Right lobe of liver (tissue), 6 donors: ENCODE measurements at regions not wholly inside any gene's neighbourhood (a gene's known extent, or its start where the extent isn't known, plus 50 kb on each side); places are given as distances from the start of the nearest gene placed in this dataset.
A peak's percentile ranks its signal among the peaks of the same experiment; 100 is the strongest.

Source experiments
- ATAC-seq, 4 donors: fragments of 200-7000 bp; cut with Tn5 transposase; one replicate each; pipeline ENCODE4 v1.9.1; 2020; ENCODE audit warnings: mild to moderate bottlenecking in 4 of 4, moderate library complexity in 4 of 4
- DNase-seq, 3 donors: peaks; one replicate each; pipeline ENCODE4 v3.0.0-alpha.2; 2020
- H3K27ac ChIP-seq, 3 donors: fragments of 200-600 bp; one replicate each; pipeline ENCODE4 v1.8.0; 2022
- H3K27me3 ChIP-seq, 2 donors: fragments of 200-600 bp; one replicate each; pipeline ENCODE4 v1.8.0; 2022
- H3K36me3 ChIP-seq, 4 donors: fragments of 200-600 bp; sonication (generic) in 1 of 4; one replicate each; pipeline versions ENCODE4 v1.5.1 to v1.8.0; 2017 to 2022; ENCODE audit warnings: control low read depth in 1 of 4
- H3K4me1 ChIP-seq, 4 donors: fragments of 200-600 bp; sonication (generic) in 1 of 4; one replicate each; pipeline versions ENCODE4 v1.5.1 to v1.8.0; 2017 to 2022; ENCODE audit warnings: control low read depth in 1 of 4
- H3K4me3 ChIP-seq, 3 donors: fragments of 200-600 bp; one replicate each; pipeline ENCODE4 v1.8.0; 2022
- H3K9me3 ChIP-seq, 4 donors: fragments of 200-600 bp; sonication (generic) in 1 of 4; one replicate each; pipeline versions ENCODE4 v1.5.1 to v1.8.0; 2017 to 2022; ENCODE audit warnings: control low read depth in 1 of 4
- CTCF ChIP-seq, 4 donors: fragments of 200-600 bp in 3 of 4; fragments of 450-650 bp in 1 of 4; IDR thresholded peaks; one replicate each; pipeline versions ENCODE4 v1.5.1 to v1.8.0; 2016 to 2022; ENCODE audit warnings: antibody characterized with exemption in 4 of 4, mild to moderate bottlenecking in 2 of 4
- POLR2A ChIP-seq: fragments of 450-650 bp; IDR thresholded peaks from one replicate; pipeline ENCODE4 v1.6.1; 2017; ENCODE audit warnings: antibody characterized with exemption, mild to moderate bottlenecking
- WGBS: methylation state at CpG from one replicate; pipeline ENCODE4 v1.1.6; 2018; ENCODE audit warnings: low coverage, low lambda C conversion rate; ENCODE audit not compliant: insufficient coverage; ENCODE audit errors: missing lambda C conversion rate; 5-methylcytosine and 5-hydroxymethylcytosine counted together
- intact Hi-C, 2 donors: fragments of 100-400 bp; cut with DNase I; formaldehyde crosslinking; loops; one replicate each; pipeline versions ENCODE4 v1.11.2 to v1.14.1; 2022
- donor health status: DM: no; HTN: yes; CAD: no.
- donor health status: DM: no; HTN: no; CAD: no.
- donor health status: DM: no; HTN: no; CAD: no.
- donor health status: DM: no; HTN: yes; CAD: no.
- donor health status: DM: no; HTN: yes; CAD: no.

- 62% methylated on average over 7 of the region's 7 CpGs for WGBS
- no peak for TF ChIP-seq POLR2A
- no peak for TF ChIP-seq CTCF (IDR thresholded peaks at IDR 0.05)
- intact Hi-C loops: no loop called here
- Histone ChIP-seq H3K27me3 (no peaks in the 10 kb centered on the region), H3K9me3 (no peaks in the 10 kb centered on the region), H3K27ac (no peak overlapping the region), H3K4me3 (no peak overlapping the region), H3K36me3 (no peaks in the 10 kb centered on the region), H3K4me1 (no peaks in the 10 kb centered on the region)
- DNase-seq (peak in 1 of 3 donors; percentile 42), ATAC-seq (peak; percentile 50 to 71 (median 60))
Measured at GRCh38 chr7:45240273-45240771, 82.7 kb downstream of the RAMP3 start.

GRCh38 chr7:45240926-45241325, 83.3 kb downstream of the RAMP3 start:
- Histone ChIP-seq H3K9me3 (no peaks in the 10 kb centered on the region), H3K36me3 (no peaks in the 10 kb centered on the region), H3K4me1 (no peaks in the 10 kb centered on the region), H3K27ac (no peak overlapping the region), H3K4me3 (no peak overlapping the region), H3K27me3 (no peaks in the 10 kb centered on the region)
- intact Hi-C loops: no loop called here
- WGBS: 14% methylated on average over 1 of the region's 4 CpGs
- DNase-seq (no peak), ATAC-seq (no peak)
- TF ChIP-seq POLR2A: no peak
- TF ChIP-seq CTCF (IDR thresholded peaks at IDR 0.05): no peak

GRCh38 chr7:45241339-45242109, 83.9 kb downstream of the RAMP3 start:
- H3K27ac ChIP-seq: no peak overlapping the region
- H3K4me3 ChIP-seq: no peak overlapping the region
- intact Hi-C loops: no loop called here
- TF ChIP-seq CTCF (IDR thresholded peaks at IDR 0.05) (no peak), POLR2A (no peak)
- H3K9me3 ChIP-seq: no peaks in the 10 kb centered on the region
- H3K36me3 ChIP-seq: no peaks in the 10 kb centered on the region
- WGBS: 28% methylated on average over 5 of the region's 11 CpGs
- no peaks in the 10 kb centered on the region for H3K4me1 ChIP-seq
- DNase-seq (no peak), ATAC-seq (no peak)
- H3K27me3 ChIP-seq: no peaks in the 10 kb centered on the region

- DNase-seq (no peak), ATAC-seq (no peak)
- WGBS: 64% methylated on average over 3 of the region's 4 CpGs
- TF ChIP-seq CTCF (IDR thresholded peaks at IDR 0.05) (no peak), POLR2A (no peak)
- no peaks in the 10 kb centered on the region for H3K36me3 ChIP-seq
- intact Hi-C loops: no loop called here
- no peaks in the 10 kb centered on the region for H3K4me1 ChIP-seq
- H3K9me3 ChIP-seq: no peaks in the 10 kb centered on the region
- no peaks in the 10 kb centered on the region for H3K27me3 ChIP-seq
- no peak overlapping the region for H3K4me3 ChIP-seq
- H3K27ac ChIP-seq: no peak overlapping the region
Measured at GRCh38 chr7:45242261-45242660, 84.7 kb downstream of the RAMP3 start.
